WTC11 (cell line): ENCODE measurements at regions not wholly inside any gene's neighbourhood (a gene's known extent, or its start where the extent isn't known, plus 50 kb on each side); places are given as distances from the start of the nearest gene placed in this dataset.

Experiments
- ATAC-seq: fragments of 200-7000 bp; cut with Tn5 transposase; 2 replicates; pipeline ENCODE4 v1.10.0; 2021; ENCODE audit warnings: mild to moderate bottlenecking, moderate library complexity
- CTCF ChIA-PET: fragments of 300-600 bp; sonication (Branson Sonifier 250); formaldehyde crosslinking; loops from one replicate; lab custom pipeline; 2021; ENCODE audit warnings: antibody characterized with exemption; lab: Charles Lee
- POLR2A ChIA-PET: fragments of 350-600 bp; sonication (Branson Sonifier 250); formaldehyde crosslinking; loops from one replicate; lab custom pipeline; 2021; ENCODE audit warnings: antibody characterized with exemption; lab: Charles Lee
- DNase-seq: peaks from one replicate; pipeline ENCODE4 v3.0.0; 2021; ENCODE audit warnings: low spot score
- H3K27ac Mint-ChIP-seq: 2 replicates; pipeline ENCODE4 v1.8.0; 2021; ENCODE audit warnings: mixed read lengths
- H3K27me3 Mint-ChIP-seq: 2 replicates; pipeline ENCODE4 v1.8.0; 2021; ENCODE audit warnings: low read depth, mild to moderate bottlenecking, moderate library complexity, mixed read lengths
- H3K36me3 Mint-ChIP-seq: 2 replicates; pipeline ENCODE4 v1.8.0; 2021; ENCODE audit warnings: mixed read lengths
- H3K4me1 Mint-ChIP-seq: 2 replicates; pipeline ENCODE4 v1.8.0; 2022; ENCODE audit warnings: mixed read lengths
- H3K4me3 Mint-ChIP-seq: 2 replicates; pipeline ENCODE4 v1.8.0; 2021; ENCODE audit warnings: mild to moderate bottlenecking, moderate library complexity, mixed read lengths
- H3K9me3 Mint-ChIP-seq: 2 replicates; pipeline ENCODE4 v1.8.0; 2021; ENCODE audit warnings: mixed read lengths
- CDX4 ChIP-seq: fragments of 250-450 bp; sonication (Bioruptor Pico); IDR thresholded peaks from 2 replicates; pipeline ENCODE4 v1.9.0; 2021; ENCODE audit warnings: moderate library complexity, mild to moderate bottlenecking, inconsistent platforms, borderline replicate concordance
- CTCF ChIP-seq: fragments of 200-600 bp; IDR thresholded peaks from 2 replicates; pipeline ENCODE4 v1.8.0; 2022; ENCODE audit warnings: antibody characterized with exemption
- E2F4 ChIP-seq: sonication (generic); formaldehyde crosslinking; IDR thresholded peaks from 2 replicates; pipeline ENCODE4 v1.8.1; 2022; ENCODE audit warnings: low read depth, mild to moderate bottlenecking, moderate library complexity, missing genetic modification reagents, borderline replicate concordance
- ESRRA ChIP-seq: sonication (generic); formaldehyde crosslinking; IDR thresholded peaks from 2 replicates; pipeline ENCODE4 v1.8.1; 2022; ENCODE audit warnings: mild to moderate bottlenecking, missing genetic modification reagents, borderline replicate concordance
- GRHL2 ChIP-seq: fragments of 250-450 bp; sonication (Bioruptor Pico); IDR thresholded peaks from 2 replicates; pipeline ENCODE4 v1.8.0; 2022; ENCODE audit warnings: mild to moderate bottlenecking, moderate library complexity; ENCODE audit not compliant: insufficient replicate concordance, severe bottlenecking
- GTF2I ChIP-seq: fragments of 250-450 bp; sonication (Bioruptor Pico); conservative IDR thresholded peaks from 2 replicates; pipeline ENCODE4 v1.4.0; 2021; ENCODE audit warnings: mild to moderate bottlenecking
- HMGXB4 ChIP-seq: sonication (generic); formaldehyde crosslinking; IDR thresholded peaks from 2 replicates; pipeline ENCODE4 v1.8.1; 2023; ENCODE audit warnings: mild to moderate bottlenecking, moderate library complexity, missing genetic modification reagents
- MAX ChIP-seq: sonication (generic); formaldehyde crosslinking; IDR thresholded peaks from 2 replicates; pipeline ENCODE4 v1.8.0; 2022; ENCODE audit warnings: mild to moderate bottlenecking, missing genetic modification reagents
- MXD4 ChIP-seq: fragments of 250-450 bp; sonication (Bioruptor Pico); IDR thresholded peaks from 2 replicates; pipeline ENCODE4 v1.8.0; 2021; ENCODE audit warnings: mild to moderate bottlenecking, moderate library complexity, borderline replicate concordance
- NFATC4 ChIP-seq: fragments of 250-450 bp; sonication (Bioruptor Pico); IDR thresholded peaks from 2 replicates; pipeline ENCODE4 v1.9.0; 2021; ENCODE audit warnings: mild to moderate bottlenecking
- NR2C2 ChIP-seq: sonication (generic); formaldehyde crosslinking; IDR thresholded peaks from 2 replicates; pipeline ENCODE4 v1.8.0; 2022; ENCODE audit warnings: mild to moderate bottlenecking, missing genetic modification reagents
- PRRX2 ChIP-seq: fragments of 250-450 bp; sonication (Bioruptor Pico); IDR thresholded peaks from 2 replicates; pipeline ENCODE4 v1.8.0; 2021; ENCODE audit warnings: mild to moderate bottlenecking
- RORB ChIP-seq: fragments of 250-450 bp; sonication (Bioruptor Pico); IDR thresholded peaks from 2 replicates; pipeline ENCODE4 v1.9.0; 2021; ENCODE audit warnings: mild to moderate bottlenecking
- SMAD4 ChIP-seq: sonication (generic); formaldehyde crosslinking; IDR thresholded peaks from 2 replicates; pipeline ENCODE4 v1.8.0; 2022; ENCODE audit warnings: mild to moderate bottlenecking, missing genetic modification reagents
- ZNF219 ChIP-seq: sonication (generic); formaldehyde crosslinking; IDR thresholded peaks from 2 replicates; pipeline ENCODE4 v1.8.0; 2023; ENCODE audit warnings: missing genetic modification reagents, mild to moderate bottlenecking, borderline replicate concordance
- ZNF423 ChIP-seq: fragments of 250-450 bp; sonication (Bioruptor Pico); IDR thresholded peaks from 2 replicates; pipeline ENCODE4 v2.1.2; 2022; ENCODE audit warnings: mild to moderate bottlenecking, moderate library complexity

- TF ChIP-seq ZNF219 (CRISPR knock-in tag) (no peak), NR2C2 (no peak), E2F4 (CRISPR knock-in tag) (no peak), CDX4 (no peak), NFATC4 (CRISPR knock-in tag) (no peak)
These were observed 150.4 kb downstream of the C7orf25 start (continued) for GRCh38 chr7:42761486-42761885.

- peaks cover 4% of the 10 kb centered on the region for H3K36me3 Mint-ChIP-seq
- no peak for TF ChIP-seq NFATC4 (CRISPR knock-in tag)
- no peak for TF ChIP-seq GRHL2 (CRISPR knock-in tag)
- no peak for TF ChIP-seq RORB (CRISPR knock-in tag)
- TF ChIP-seq CTCF, result no peak
- DNase-seq (no peak), ATAC-seq (no peak)
- peaks cover 15% of the 10 kb centered on the region for H3K4me1 Mint-ChIP-seq
- H3K27ac Mint-ChIP-seq, result no peak overlapping the region
- no peak overlapping the region for H3K4me3 Mint-ChIP-seq
- H3K27me3 Mint-ChIP-seq, result peaks cover 3% of the 10 kb centered on the region
- POLR2A ChIA-PET, result no interaction called here
- CTCF ChIA-PET, result interaction anchor here (1.4 to 3.1 kb wide), 2 partner anchors 13 to 817 kb away, joined by 4 to 14 read pairs; no protein-coding TSS in a partner anchor
- peaks cover 10% of the 10 kb centered on the region for H3K9me3 Mint-ChIP-seq
These were observed 153.7 kb downstream of the C7orf25 start for GRCh38 chr7:42758124-42758523.

GRCh38 chr7:42756841-42757240, 155.0 kb downstream of the C7orf25 start:
- DNase-seq (no peak), ATAC-seq (no peak)
- TF ChIP-seq ESRRA (CRISPR knock-in tag) (no peak), PRRX2 (CRISPR knock-in tag) (no peak), ZNF423 (no peak), NFATC4 (CRISPR knock-in tag) (no peak)
- ChIA-PET CTCF (interaction anchor here (1.5 kb wide), 1 partner anchor 12 kb away, joined by 3 read pairs; no protein-coding TSS in a partner anchor), POLR2A (no interaction called here)
- Mint-ChIP-seq H3K4me3 (no peak overlapping the region), H3K9me3 (peaks cover 10% of the 10 kb centered on the region), H3K27ac (no peak overlapping the region), H3K27me3 (peaks cover 15% of the 10 kb centered on the region), H3K4me1 (peaks cover 16% of the 10 kb centered on the region), H3K36me3 (peaks cover 4% of the 10 kb centered on the region)

GRCh38 chr7:42753811-42754363, 158.0 kb downstream of the C7orf25 start:
- ChIA-PET CTCF (interaction anchor here (0.9 to 1.7 kb wide), 4 partner anchors 9 to 813 kb away, joined by 3 to 9 read pairs (median 6); no protein-coding TSS in a partner anchor), POLR2A (no interaction called here)
- H3K9me3 Mint-ChIP-seq, result peaks cover 15% of the 10 kb centered on the region
- peaks cover 18% of the 10 kb centered on the region for H3K27me3 Mint-ChIP-seq
- H3K4me3 Mint-ChIP-seq, result no peak overlapping the region
- no peak overlapping the region for H3K27ac Mint-ChIP-seq
- ATAC-seq, result no peak; the same call in 1 of the 2 replicates
- H3K4me1 Mint-ChIP-seq, result peaks cover 16% of the 10 kb centered on the region
- TF ChIP-seq MAX (CRISPR knock-in tag), result no peak
- TF ChIP-seq GTF2I, result no peak
- no peak for TF ChIP-seq HMGXB4
- no peak for TF ChIP-seq NR2C2
- no peak for TF ChIP-seq SMAD4 (CRISPR knock-in tag)
- TF ChIP-seq MXD4, result no peak
- peaks cover 5% of the 10 kb centered on the region for H3K36me3 Mint-ChIP-seq
- no peak for DNase-seq
